ENCODE measurements at regions not wholly inside any gene's neighbourhood (a gene's known extent, or its start where the extent isn't known, plus 50 kb on each side); places are given as distances from the start of the nearest gene placed in this dataset.

GRCh38 chr9:91102269-91102668, 259.4 kb downstream of the AUH start:
- no peak for DNase-seq

GRCh38 chr9:91103931-91104330, 257.8 kb downstream of the AUH start:
- DNase-seq: no peak

GRCh38 chr9:91106415-91107081, 255.2 kb downstream of the AUH start:
- DNase-seq: no peak

- DNase-seq: no peak
These were observed 250.5 kb downstream of the AUH start for GRCh38 chr9:91111226-91111625.

GRCh38 chr9:91111876-91112275, 249.8 kb downstream of the AUH start:
- no peak for DNase-seq

GRCh38 chr9:91113016-91113415, 248.7 kb downstream of the AUH start:
- DNase-seq: no peak

GRCh38 chr9:91114450-91114849, 247.3 kb downstream of the AUH start:
- DNase-seq: no peak

- no peak for DNase-seq
These were observed 245.5 kb downstream of the AUH start for GRCh38 chr9:91116211-91116610.

GRCh38 chr9:91116711-91117110, 245.0 kb downstream of the AUH start:
- no peak for DNase-seq

GRCh38 chr9:91117474-91117891, 244.2 kb downstream of the AUH start:
- no peak for DNase-seq

GRCh38 chr9:91117959-91118703, 243.6 kb downstream of the AUH start:
- DNase-seq: no peak

- DNase-seq: no peak
These were observed 243.1 kb downstream of the AUH start for GRCh38 chr9:91118704-91119025.

GRCh38 chr9:91119142-91119541, 242.6 kb downstream of the AUH start:
- no peak for DNase-seq

GRCh38 chr9:91119679-91120078, 242.0 kb downstream of the AUH start:
- no peak for DNase-seq

GRCh38 chr9:91120200-91120599, 241.5 kb downstream of the AUH start:
- no peak for DNase-seq

- DNase-seq: no peak
These were observed 239.0 kb downstream of the AUH start for GRCh38 chr9:91122755-91123154.

GRCh38 chr9:91126761-91127445, 234.8 kb downstream of the AUH start:
- no peak for DNase-seq

GRCh38 chr9:91127653-91128052, 234.1 kb downstream of the AUH start:
- no peak for DNase-seq

GRCh38 chr9:91130796-91131318, 230.9 kb downstream of the AUH start:
- no peak for DNase-seq

GRCh38 chr9:91131433-91131839, 230.3 kb downstream of the AUH start:
- no peak for DNase-seq

GRCh38 chr9:91132576-91133073, 229.1 kb downstream of the AUH start:
- no peak for DNase-seq

- DNase-seq: no peak
These were observed 227.1 kb downstream of the AUH start for GRCh38 chr9:91134608-91135007.

- no peak for DNase-seq
These were observed 224.3 kb downstream of the AUH start for GRCh38 chr9:91137391-91137790.

GRCh38 chr9:91138760-91139159, 223.0 kb downstream of the AUH start:
- DNase-seq: no peak
